K562 (cell line): ENCODE measurements at regions not wholly inside any gene's neighbourhood (a gene's known extent, or its start where the extent isn't known, plus 50 kb on each side); places are given as distances from the start of the nearest gene placed in this dataset.

Experiments used
- ATAC-seq: fragments of 200-7000 bp; cut with Tn5 transposase; 3 replicates; pipeline ENCODE4 v1.9.1; 2020; ENCODE audit warnings: moderate library complexity
- BruUV-seq: library from RNA; stranded (reverse); fragments of 400-500 nt; replicated peaks from 2 replicates; lab custom pipeline; 2021; lab: Mats Ljungman, UMichigan
- CTCF ChIA-PET: fragments of 300-600 bp; formaldehyde crosslinking; extraction: SDS; loops from one replicate; lab custom pipeline; 2021; ENCODE audit warnings: low intra/inter-chr PET ratio; lab: Yijun Ruan, JAX
- POLR2A ChIA-PET: fragments of 300-600, 350-650 bp; sonication (Branson Sonifier 250); formaldehyde crosslinking; extraction: SDS; loops from one replicate; lab custom pipeline; 2021; ENCODE audit warnings: antibody characterized with exemption, inconsistent platforms; lab: Yijun Ruan, JAX
- DNase-seq, 4 experiments: peaks; one replicate each; pipeline versions ENCODE4 v3.0.0 to v3.0.0-alpha.2; 2011 to 2018; ENCODE audit warnings: low spot score in 3 of 4, mixed read lengths in 3 of 4; ENCODE audit errors: extremely low read depth in 1 of 4
- FAIRE-seq: peaks from 2 replicates; lab custom pipeline; 2011; peaks lifted over from hg19 to GRCh38; lab: Jason Lieb, UNC
- H2AFZ ChIP-seq: 2 replicates; pipeline ENCODE4 v1.6.0; 2011; ENCODE audit warnings: low read depth, low read length, control low read depth, inconsistent platforms
- H3K27ac ChIP-seq: fragments of 200-600 bp; 3 replicates; pipeline ENCODE4 v1.8.0; 2011; ENCODE audit warnings: low read depth, mild to moderate bottlenecking, control low read depth, inconsistent platforms, low read length, moderate library complexity, mixed read lengths; ENCODE audit errors: extremely low read depth
- H3K27me3 ChIP-seq, 2 experiments: fragments of 300-600 bp in 1 of 2; 2 replicates in 1 of 2; 3 replicates in 1 of 2; pipeline versions ENCODE4 v1.6.0 to v1.8.0; 2011; ENCODE audit warnings: inconsistent platforms in 2 of 2, low read length in 2 of 2, mild to moderate bottlenecking in 1 of 2, mixed read lengths in 1 of 2, moderate library complexity in 1 of 2; ENCODE audit not compliant: control insufficient read depth in 2 of 2, insufficient read depth in 2 of 2
- H3K36me3 ChIP-seq: fragments of 300-600 bp; 3 replicates; pipeline ENCODE4 v1.8.0; 2011; ENCODE audit warnings: mild to moderate bottlenecking, low read length, inconsistent platforms; ENCODE audit not compliant: control insufficient read depth, insufficient read depth
- H3K4me1 ChIP-seq, 2 experiments: fragments of 200-600 bp in 1 of 2; replicated peaks in 1 of 2; 2 replicates in 1 of 2; 3 replicates in 1 of 2; pipeline versions ENCODE4 v1.5.1 to v1.8.0; 2011; ENCODE audit warnings: inconsistent platforms in 2 of 2, low read length in 2 of 2, mild to moderate bottlenecking in 1 of 2, mixed read lengths in 1 of 2, moderate library complexity in 1 of 2; ENCODE audit not compliant: control insufficient read depth in 2 of 2, insufficient read depth in 2 of 2
- H3K4me2 ChIP-seq: 2 replicates; pipeline ENCODE4 v1.6.1; 2011; ENCODE audit warnings: low read length, control low read depth, inconsistent platforms, mixed read lengths; ENCODE audit not compliant: insufficient read depth
- H3K4me3 ChIP-seq: fragments of 200-600 bp; sonication (generic), shearing (Covaris generic); 2 replicates; pipeline ENCODE4 v1.5.1; 2016; ENCODE audit warnings: control low read depth, inconsistent platforms
- H3K79me2 ChIP-seq: fragments of 200-600 bp; 3 replicates; pipeline ENCODE4 v1.8.0; 2011; ENCODE audit warnings: low read length, inconsistent platforms; ENCODE audit not compliant: control insufficient read depth, insufficient read depth
- H3K9ac ChIP-seq, 2 experiments: 2 replicates each; pipeline versions ENCODE4 v1.6.0 to v1.6.1; 2011; ENCODE audit warnings: low read depth in 2 of 2, low read length in 2 of 2, control low read depth in 1 of 2, inconsistent platforms in 1 of 2, mild to moderate bottlenecking in 1 of 2, mixed read lengths in 1 of 2; ENCODE audit not compliant: insufficient read depth in 1 of 2
- H3K9me1 ChIP-seq: one replicate; pipeline ENCODE4 v1.6.0; 2011; ENCODE audit warnings: inconsistent platforms, mild to moderate bottlenecking, low read length, moderate library complexity; ENCODE audit not compliant: control insufficient read depth, insufficient read depth
- H3K9me3 ChIP-seq: replicated peaks from 2 replicates; pipeline ENCODE4 v1.5.1; 2011; ENCODE audit warnings: low read depth, low read length, inconsistent platforms; ENCODE audit not compliant: control insufficient read depth, insufficient read depth
- H4K20me1 ChIP-seq: replicated peaks from 2 replicates; pipeline ENCODE4 v1.6.1; 2011; ENCODE audit warnings: low read length, inconsistent platforms, mixed read lengths; ENCODE audit not compliant: control insufficient read depth, insufficient read depth
- BCL6 ChIP-seq: fragments of 250-450 bp; sonication (Bioruptor Pico); IDR thresholded peaks from 2 replicates; pipeline ENCODE4 v1.4.0; 2020
- ELF1 ChIP-seq: fragments of 200-800 bp; sonication (Bioruptor generic); IDR thresholded peaks from 2 replicates; pipeline ENCODE4 v1.6.1; 2016; ENCODE audit warnings: missing genetic modification characterization, missing compliant biosample characterization
- NR2F6 ChIP-seq: fragments of 450-650 bp; formaldehyde crosslinking; IDR thresholded peaks from 2 replicates; pipeline ENCODE4 v1.4.0; 2020; ENCODE audit warnings: mild to moderate bottlenecking
- WGBS: fragments of 100-300 bp; shearing (Covaris generic); methylation state at CpG from one replicate; pipeline ENCODE4 v1.1.6; 2016; ENCODE audit warnings: low coverage, mixed read lengths; ENCODE audit not compliant: insufficient coverage; ENCODE audit errors: missing lambda C conversion rate; 5-methylcytosine and 5-hydroxymethylcytosine counted together
- in situ Hi-C: fragments of 300-500 bp; cut with MboI; formaldehyde crosslinking; loops from 4 replicates; pipeline ENCODE4 v1.15.0; 2018; ENCODE audit warnings: inconsistent platforms, mixed read lengths
- intact Hi-C: fragments of 100-400 bp; cut with micrococcal nuclease; formaldehyde crosslinking; loops from 2 replicates; pipeline ENCODE4 v1.14.2; 2022

DNA sequence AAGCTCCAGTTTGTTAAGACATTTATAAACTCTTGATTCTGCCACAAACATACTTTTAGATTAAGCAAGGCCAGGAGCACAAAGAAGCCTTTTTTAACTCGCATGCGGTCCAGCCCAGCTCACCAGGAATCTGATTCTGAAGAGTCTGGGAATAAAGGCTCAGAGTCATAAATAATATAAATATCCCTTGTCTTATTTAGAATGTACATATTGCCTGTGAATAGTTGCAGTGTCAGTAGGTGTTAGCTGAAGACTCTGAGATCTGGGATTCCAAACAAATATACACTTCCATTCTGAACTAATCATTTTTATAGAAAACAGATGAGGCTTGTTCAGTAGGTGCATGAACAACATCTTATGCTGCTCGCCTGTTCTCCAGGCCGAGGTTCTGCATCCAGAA is 59.1 kb upstream of the ELAC2 start:
- no peaks in the 10 kb centered on the region for H3K27me3 ChIP-seq
- no TSS peak for BruUV-seq
- no peak overlapping the region for H2AFZ ChIP-seq
- H3K36me3 ChIP-seq = no peaks in the 10 kb centered on the region
- no peak for DNase-seq
- no peak overlapping the region for H3K4me2 ChIP-seq
- WGBS = 0% methylated on average over 3 of the region's 4 CpGs
- no peak overlapping the region for H3K27ac ChIP-seq
- TF ChIP-seq NR2F6 (CRISPR knock-in tag) = no peak
- TF ChIP-seq BCL6 (CRISPR knock-in tag) = no peak
- H3K9me3 ChIP-seq = no peaks in the 10 kb centered on the region
- intact Hi-C loops = no loop called here
- no peak overlapping the region for H3K9ac ChIP-seq
- no peak overlapping the region for H3K4me3 ChIP-seq
- no peak for FAIRE-seq
- H4K20me1 ChIP-seq = no peaks in the 10 kb centered on the region
- ChIA-PET POLR2A (no interaction called here), CTCF (no interaction called here)
- no peak for ATAC-seq
- H3K79me2 ChIP-seq = no peaks in the 10 kb centered on the region
- in situ Hi-C loops = no loop called here
- H3K4me1 ChIP-seq = no peaks in the 10 kb centered on the region
- no peaks in the 10 kb centered on the region for H3K9me1 ChIP-seq

GRCh38 chr17:13074026-13074425 is 56.2 kb upstream of the ELAC2 start:
- Histone ChIP-seq H3K9me3 (no peaks in the 10 kb centered on the region), H3K27me3 (no peaks in the 10 kb centered on the region), H3K4me2 (no peak overlapping the region), H2AFZ (no peak overlapping the region), H3K36me3 (no peaks in the 10 kb centered on the region), H3K9me1 (no peaks in the 10 kb centered on the region), H4K20me1 (no peaks in the 10 kb centered on the region), H3K27ac (no peak overlapping the region), H3K4me1 (no peaks in the 10 kb centered on the region), H3K79me2 (no peaks in the 10 kb centered on the region), H3K9ac (no peak overlapping the region), H3K4me3 (no peak overlapping the region)
- 0% methylated on average over 2 of the region's 2 CpGs for whole genome bisulfite sequencing
- no TSS peak for BruUV-seq
- DNase-seq = no peak
- no peak for TF ChIP-seq ELF1 (tag)
- ChIA-PET CTCF (no interaction called here), POLR2A (no interaction called here)
- in situ Hi-C loops = no loop called here
- no peak for FAIRE-seq
- intact Hi-C loops = no loop called here
- no peak for ATAC-seq
